ENCODE measurements at regions not wholly inside any gene's neighbourhood (a gene's known extent, or its start where the extent isn't known, plus 50 kb on each side); places are given as distances from the start of the nearest gene placed in this dataset.

DNA sequence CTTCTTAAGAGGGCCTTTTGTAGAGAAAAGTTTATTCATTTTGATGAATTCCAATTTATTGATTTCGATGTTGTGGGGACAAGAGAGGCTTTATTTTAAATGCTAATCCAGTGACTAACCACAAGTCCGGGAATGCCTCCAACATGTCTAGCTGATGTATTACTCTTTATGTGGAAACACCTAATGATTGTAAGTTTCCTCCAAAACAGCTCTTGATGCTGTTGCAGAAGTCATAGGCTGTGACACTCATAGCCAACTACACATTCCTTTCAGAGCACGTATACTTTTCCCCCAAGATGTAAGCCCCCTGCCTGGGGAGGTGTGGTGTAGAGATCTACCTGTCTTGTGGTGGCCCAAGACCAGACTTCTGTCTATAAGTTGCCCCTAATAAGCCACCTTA lies 61.3 kb upstream of the RNF24 start:
- H2AFZ ChIP-seq: no peak overlapping the region
- 71% methylated on average over 3 of the region's 3 CpGs for WGBS (ENCODE audit: low lambda C conversion rate, missing lambda C conversion rate)
- no peak overlapping the region for H3K4me2 ChIP-seq
- no peak for TF ChIP-seq EZH2 (IDR thresholded peaks at IDR 0.05; ENCODE audit: borderline replicate concordance)
- TF ChIP-seq, protein P1, sequence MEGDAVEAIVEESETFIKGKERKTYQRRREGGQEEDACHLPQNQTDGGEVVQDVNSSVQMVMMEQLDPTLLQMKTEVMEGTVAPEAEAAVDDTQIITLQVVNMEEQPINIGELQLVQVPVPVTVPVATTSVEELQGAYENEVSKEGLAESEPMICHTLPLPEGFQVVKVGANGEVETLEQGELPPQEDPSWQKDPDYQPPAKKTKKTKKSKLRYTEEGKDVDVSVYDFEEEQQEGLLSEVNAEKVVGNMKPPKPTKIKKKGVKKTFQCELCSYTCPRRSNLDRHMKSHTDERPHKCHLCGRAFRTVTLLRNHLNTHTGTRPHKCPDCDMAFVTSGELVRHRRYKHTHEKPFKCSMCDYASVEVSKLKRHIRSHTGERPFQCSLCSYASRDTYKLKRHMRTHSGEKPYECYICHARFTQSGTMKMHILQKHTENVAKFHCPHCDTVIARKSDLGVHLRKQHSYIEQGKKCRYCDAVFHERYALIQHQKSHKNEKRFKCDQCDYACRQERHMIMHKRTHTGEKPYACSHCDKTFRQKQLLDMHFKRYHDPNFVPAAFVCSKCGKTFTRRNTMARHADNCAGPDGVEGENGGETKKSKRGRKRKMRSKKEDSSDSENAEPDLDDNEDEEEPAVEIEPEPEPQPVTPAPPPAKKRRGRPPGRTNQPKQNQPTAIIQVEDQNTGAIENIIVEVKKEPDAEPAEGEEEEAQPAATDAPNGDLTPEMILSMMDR (IDR thresholded peaks at IDR 0.05; ENCODE audit: poor library complexity): no peak
- no peak for TF ChIP-seq EZH2phosphoT487 (IDR thresholded peaks at IDR 0.05; ENCODE audit: low read depth, severe bottlenecking, unreplicated experiment)
- H3K4me3 ChIP-seq: no peak overlapping the region
- no peaks in the 10 kb centered on the region for H3K27me3 ChIP-seq
- H3K9me2 ChIP-seq (replicated peaks; ENCODE audit: insufficient read depth): no peaks in the 10 kb centered on the region
- no peaks in the 10 kb centered on the region for H3K79me2 ChIP-seq
- no peaks in the 10 kb centered on the region for H3K4me1 ChIP-seq (ENCODE audit: insufficient read depth)
- no peaks in the 10 kb centered on the region for H3K36me3 ChIP-seq (replicated peaks; ENCODE audit: insufficient read depth, low read depth)
- DNase-seq (ENCODE audit: low spot score): no peak
- no peak overlapping the region for H3K27ac ChIP-seq
- H3K9me3 ChIP-seq (ENCODE audit: low read depth): no peaks in the 10 kb centered on the region
- no peaks in the 10 kb centered on the region for H4K20me1 ChIP-seq (ENCODE audit: insufficient read depth, poor library complexity, severe bottlenecking)

DNA sequence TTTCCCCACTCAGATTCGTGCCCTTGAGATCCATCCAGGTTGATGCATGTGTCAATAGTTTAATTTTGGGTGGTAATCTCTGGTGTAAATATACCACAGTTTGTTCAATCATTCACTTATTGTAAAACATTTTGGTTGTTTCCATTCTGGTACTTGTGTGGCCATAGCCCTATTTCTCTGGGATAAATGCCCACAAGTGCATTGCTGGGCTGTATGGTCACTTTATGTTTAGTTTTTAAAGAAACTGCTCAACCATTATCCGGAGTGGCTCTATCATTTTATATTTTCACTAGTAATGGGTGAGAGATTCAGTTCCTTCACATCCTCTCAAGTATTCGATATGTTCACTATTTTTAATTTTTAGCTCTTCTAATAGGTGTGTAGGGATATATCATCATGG lies 60.7 kb upstream of the RNF24 start:
- no peak for TF ChIP-seq EZH2phosphoT487 (IDR thresholded peaks at IDR 0.05; ENCODE audit: low read depth, severe bottlenecking, unreplicated experiment)
- TF ChIP-seq, protein P1 (IDR thresholded peaks at IDR 0.05; ENCODE audit: poor library complexity): no peak
- TF ChIP-seq EZH2 (IDR thresholded peaks at IDR 0.05; ENCODE audit: borderline replicate concordance): no peak
- H3K4me2 ChIP-seq: no peak overlapping the region
- 93% methylated on average over 3 of the region's 3 CpGs for WGBS (ENCODE audit: low lambda C conversion rate, missing lambda C conversion rate)

DNA sequence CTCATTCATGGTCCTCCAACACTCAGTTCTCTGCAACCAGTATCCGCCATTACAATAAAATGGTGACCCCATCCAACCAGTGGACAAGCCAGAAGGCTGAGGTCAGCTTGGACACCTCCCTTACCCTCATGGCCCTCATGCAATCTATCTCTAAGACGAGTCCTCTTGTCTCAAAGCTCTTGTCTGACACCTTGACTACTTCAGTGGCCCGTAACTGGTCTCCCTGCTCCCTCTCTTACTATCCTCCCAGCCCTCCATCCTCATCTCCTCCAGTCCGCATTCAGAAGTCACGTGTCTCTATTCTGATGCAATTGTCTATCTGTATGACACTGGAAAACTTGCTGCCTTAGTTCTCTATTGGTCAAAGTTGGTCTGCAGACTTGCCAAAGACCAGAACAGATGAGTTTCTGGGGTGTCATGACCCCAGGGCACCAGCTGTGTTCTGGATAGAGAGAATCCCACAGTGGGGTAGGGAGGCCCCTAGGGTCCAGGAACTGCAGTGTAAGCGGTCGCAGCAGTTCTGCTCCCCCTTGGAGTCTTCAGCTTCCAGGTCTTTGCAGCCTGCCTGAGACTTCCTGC lies 59.6 kb upstream of the RNF24 start:
- no peaks in the 10 kb centered on the region for H3K4me1 ChIP-seq (ENCODE audit: insufficient read depth)
- DNase-seq (ENCODE audit: low spot score): no peak
- 87% methylated on average over 7 of the region's 7 CpGs for WGBS (ENCODE audit: low lambda C conversion rate, missing lambda C conversion rate)

More for the DNA sequence above, 60.7 kb upstream of the RNF24 start:
- H4K20me1 ChIP-seq (ENCODE audit: insufficient read depth, poor library complexity, severe bottlenecking): no peaks in the 10 kb centered on the region
- H3K27ac ChIP-seq: no peak overlapping the region
- H3K27me3 ChIP-seq: no peaks in the 10 kb centered on the region
- H3K4me1 ChIP-seq (ENCODE audit: insufficient read depth): no peaks in the 10 kb centered on the region
- no peak overlapping the region for H3K4me3 ChIP-seq
- no peaks in the 10 kb centered on the region for H3K36me3 ChIP-seq (replicated peaks; ENCODE audit: insufficient read depth, low read depth)
- no peaks in the 10 kb centered on the region for H3K9me2 ChIP-seq (replicated peaks; ENCODE audit: insufficient read depth)
- no peak for DNase-seq (ENCODE audit: low spot score)
- H2AFZ ChIP-seq: no peak overlapping the region
- H3K79me2 ChIP-seq: no peaks in the 10 kb centered on the region
- no peaks in the 10 kb centered on the region for H3K9me3 ChIP-seq (ENCODE audit: low read depth)

More for the DNA sequence above, 59.6 kb upstream of the RNF24 start:
- no peaks in the 10 kb centered on the region for H3K27me3 ChIP-seq
- no peak overlapping the region for H2AFZ ChIP-seq
- no peak overlapping the region for H3K27ac ChIP-seq
- no peak overlapping the region for H3K4me3 ChIP-seq
- no peaks in the 10 kb centered on the region for H3K9me3 ChIP-seq (ENCODE audit: low read depth)
- no peaks in the 10 kb centered on the region for H3K9me2 ChIP-seq (replicated peaks; ENCODE audit: insufficient read depth)
- no peaks in the 10 kb centered on the region for H4K20me1 ChIP-seq (ENCODE audit: insufficient read depth, poor library complexity, severe bottlenecking)
- no peak for TF ChIP-seq EZH2 (IDR thresholded peaks at IDR 0.05; ENCODE audit: borderline replicate concordance)
- TF ChIP-seq EZH2phosphoT487 (IDR thresholded peaks at IDR 0.05; ENCODE audit: low read depth, severe bottlenecking, unreplicated experiment): no peak
- TF ChIP-seq, protein P1 (IDR thresholded peaks at IDR 0.05; ENCODE audit: poor library complexity): no peak
- H3K4me2 ChIP-seq: no peak overlapping the region
- H3K79me2 ChIP-seq: no peaks in the 10 kb centered on the region
- no peaks in the 10 kb centered on the region for H3K36me3 ChIP-seq (replicated peaks; ENCODE audit: insufficient read depth, low read depth)

All from hepatocyte (in vitro differentiated cells).